A673 (cell line): ENCODE measurements at regions not wholly inside any gene's neighbourhood (a gene's known extent, or its start where the extent isn't known, plus 50 kb on each side); places are given as distances from the start of the nearest gene placed in this dataset.

ENCODE experiments used
- EZH2 ChIP-seq: fragments of 200-600 bp; sonication (generic); IDR thresholded peaks from 2 replicates; pipeline ENCODE4 v1.6.1; 2017; ENCODE audit warnings: borderline replicate concordance, low read depth, mild to moderate bottlenecking, mixed read lengths, antibody characterized with exemption, low read length; ENCODE audit not compliant: poor library complexity, severe bottlenecking
- TF ChIP-seq, protein P1 (sequence below): fragments of 300-800, 200-600 bp; sonication (generic); conservative IDR thresholded peaks from 2 replicates; pipeline ENCODE4 v1.5.1; 2017; ENCODE audit warnings: low read depth, mild to moderate bottlenecking, antibody characterized with exemption, low read length, moderate library complexity, mixed read lengths

DNA sequence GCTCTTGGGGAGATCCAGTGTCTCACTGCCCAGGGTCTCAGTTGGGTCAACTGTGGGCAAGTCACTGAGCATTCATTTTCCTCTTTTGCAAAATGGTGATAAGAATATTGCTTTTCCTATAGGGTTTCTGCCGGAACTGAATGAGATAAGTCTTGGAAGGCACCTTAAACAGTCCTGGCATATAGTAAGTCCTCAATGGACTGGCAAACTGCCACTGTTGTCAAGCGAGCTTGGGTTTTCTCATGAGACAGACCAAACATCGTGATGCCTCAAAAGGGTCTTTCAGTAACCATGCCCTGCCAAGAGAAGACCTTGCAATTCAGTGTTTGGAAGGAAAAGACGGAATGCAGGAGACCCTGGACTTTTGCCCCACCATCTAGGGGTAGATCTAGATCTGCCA lies 251.5 kb downstream of the WDR11 start:
- TF ChIP-seq, protein P1, sequence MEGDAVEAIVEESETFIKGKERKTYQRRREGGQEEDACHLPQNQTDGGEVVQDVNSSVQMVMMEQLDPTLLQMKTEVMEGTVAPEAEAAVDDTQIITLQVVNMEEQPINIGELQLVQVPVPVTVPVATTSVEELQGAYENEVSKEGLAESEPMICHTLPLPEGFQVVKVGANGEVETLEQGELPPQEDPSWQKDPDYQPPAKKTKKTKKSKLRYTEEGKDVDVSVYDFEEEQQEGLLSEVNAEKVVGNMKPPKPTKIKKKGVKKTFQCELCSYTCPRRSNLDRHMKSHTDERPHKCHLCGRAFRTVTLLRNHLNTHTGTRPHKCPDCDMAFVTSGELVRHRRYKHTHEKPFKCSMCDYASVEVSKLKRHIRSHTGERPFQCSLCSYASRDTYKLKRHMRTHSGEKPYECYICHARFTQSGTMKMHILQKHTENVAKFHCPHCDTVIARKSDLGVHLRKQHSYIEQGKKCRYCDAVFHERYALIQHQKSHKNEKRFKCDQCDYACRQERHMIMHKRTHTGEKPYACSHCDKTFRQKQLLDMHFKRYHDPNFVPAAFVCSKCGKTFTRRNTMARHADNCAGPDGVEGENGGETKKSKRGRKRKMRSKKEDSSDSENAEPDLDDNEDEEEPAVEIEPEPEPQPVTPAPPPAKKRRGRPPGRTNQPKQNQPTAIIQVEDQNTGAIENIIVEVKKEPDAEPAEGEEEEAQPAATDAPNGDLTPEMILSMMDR: no peak
- TF ChIP-seq EZH2: no peak
